MCF 10A (cell line): ENCODE measurements at regions not wholly inside any gene's neighbourhood (a gene's known extent, or its start where the extent isn't known, plus 50 kb on each side); places are given as distances from the start of the nearest gene placed in this dataset.

ENCODE experiments used
- BruUV-seq: library from RNA; stranded (reverse); fragments of 400-500 nt; replicated peaks from 2 replicates; lab custom pipeline; 2021; lab: Mats Ljungman, UMichigan
- CTCF ChIA-PET: fragments of 300-600 bp; sonication (Branson Sonifier 250); formaldehyde crosslinking; extraction: SDS; loops from one replicate; lab custom pipeline; 2021; ENCODE audit warnings: antibody characterized with exemption, inconsistent platforms; lab: Yijun Ruan, JAX
- POLR2A ChIA-PET: fragments of 300-600, 350-650 bp; sonication (Branson Sonifier 250); formaldehyde crosslinking; extraction: SDS; loops from one replicate; lab custom pipeline; 2020; ENCODE audit warnings: antibody characterized with exemption, inconsistent platforms; lab: Yijun Ruan, JAX
- DNase-seq: peaks from one replicate; pipeline ENCODE4 v3.0.0-alpha.2; 2018; ENCODE audit not compliant: unreplicated experiment
- H3K27ac Mint-ChIP-seq: one replicate; pipeline ENCODE4 v1.8.0; 2022; ENCODE audit warnings: mild to moderate bottlenecking, low read depth, mixed read lengths; ENCODE audit not compliant: unreplicated experiment
- H3K27me3 Mint-ChIP-seq: one replicate; pipeline ENCODE4 v1.8.0; 2022; ENCODE audit warnings: mixed read lengths; ENCODE audit not compliant: insufficient read depth, unreplicated experiment
- H3K36me3 Mint-ChIP-seq: one replicate; pipeline ENCODE4 v1.8.0; 2022; ENCODE audit warnings: mild to moderate bottlenecking, moderate library complexity, mixed read lengths; ENCODE audit not compliant: insufficient read depth, unreplicated experiment
- H3K4me1 Mint-ChIP-seq: one replicate; pipeline ENCODE4 v1.8.0; 2022; ENCODE audit warnings: mixed read lengths; ENCODE audit not compliant: insufficient read depth, unreplicated experiment
- H3K4me3 Mint-ChIP-seq: one replicate; pipeline ENCODE4 v1.8.0; 2022; ENCODE audit warnings: mild to moderate bottlenecking, moderate library complexity, mixed read lengths; ENCODE audit not compliant: unreplicated experiment
- H3K9me3 Mint-ChIP-seq: one replicate; pipeline ENCODE4 v1.8.0; 2022; ENCODE audit warnings: mixed read lengths; ENCODE audit not compliant: unreplicated experiment
- intact Hi-C: fragments of 100-400 bp; cut with micrococcal nuclease; formaldehyde crosslinking; loops from 2 replicates; pipeline ENCODE4 v1.14.1; 2022
- TF ChIP-seq, protein P1 (sequence below): fragments of 200-600 bp; IDR thresholded peaks from one replicate; pipeline ENCODE4 v1.8.0; 2022; ENCODE audit warnings: antibody characterized with exemption, mild to moderate bottlenecking; ENCODE audit not compliant: unreplicated experiment

DNA sequence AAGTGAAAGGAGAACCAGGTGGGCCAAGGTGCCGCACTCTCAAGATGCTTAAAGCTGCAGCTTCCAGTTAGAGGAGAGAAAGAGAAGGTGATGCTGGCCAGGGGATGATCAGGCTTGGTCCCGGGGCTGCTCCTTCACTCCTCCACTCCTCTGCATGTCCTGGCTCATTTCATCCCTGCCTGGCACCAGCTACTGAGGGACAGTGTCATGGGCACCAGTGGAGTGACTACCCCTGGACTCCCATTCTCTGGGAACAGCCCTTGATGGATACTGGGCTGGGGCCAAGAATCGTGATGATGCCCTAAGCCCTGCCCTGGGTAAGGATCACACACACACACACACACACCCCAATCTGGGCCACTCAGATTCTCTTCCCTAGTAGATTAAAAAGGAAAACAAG lies 243.7 kb downstream of the UACA start:
- DNase-seq = no peak
- Mint-ChIP-seq H3K9me3 (no peaks in the 10 kb centered on the region), H3K27me3 (peaks cover 45% of the 10 kb centered on the region), H3K36me3 (no peaks in the 10 kb centered on the region), H3K4me3 (no peak overlapping the region), H3K27ac (no peak overlapping the region), H3K4me1 (no peaks in the 10 kb centered on the region)
- intact Hi-C loops = no loop called here
- TF ChIP-seq, protein P1, sequence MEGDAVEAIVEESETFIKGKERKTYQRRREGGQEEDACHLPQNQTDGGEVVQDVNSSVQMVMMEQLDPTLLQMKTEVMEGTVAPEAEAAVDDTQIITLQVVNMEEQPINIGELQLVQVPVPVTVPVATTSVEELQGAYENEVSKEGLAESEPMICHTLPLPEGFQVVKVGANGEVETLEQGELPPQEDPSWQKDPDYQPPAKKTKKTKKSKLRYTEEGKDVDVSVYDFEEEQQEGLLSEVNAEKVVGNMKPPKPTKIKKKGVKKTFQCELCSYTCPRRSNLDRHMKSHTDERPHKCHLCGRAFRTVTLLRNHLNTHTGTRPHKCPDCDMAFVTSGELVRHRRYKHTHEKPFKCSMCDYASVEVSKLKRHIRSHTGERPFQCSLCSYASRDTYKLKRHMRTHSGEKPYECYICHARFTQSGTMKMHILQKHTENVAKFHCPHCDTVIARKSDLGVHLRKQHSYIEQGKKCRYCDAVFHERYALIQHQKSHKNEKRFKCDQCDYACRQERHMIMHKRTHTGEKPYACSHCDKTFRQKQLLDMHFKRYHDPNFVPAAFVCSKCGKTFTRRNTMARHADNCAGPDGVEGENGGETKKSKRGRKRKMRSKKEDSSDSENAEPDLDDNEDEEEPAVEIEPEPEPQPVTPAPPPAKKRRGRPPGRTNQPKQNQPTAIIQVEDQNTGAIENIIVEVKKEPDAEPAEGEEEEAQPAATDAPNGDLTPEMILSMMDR = no peak
- ChIA-PET POLR2A (interaction anchor here (0.7 kb wide), 1 partner anchor 53 kb away, joined by 3 read pairs; no protein-coding TSS in a partner anchor), CTCF (no interaction called here)
- no TSS peak for BruUV-seq

DNA sequence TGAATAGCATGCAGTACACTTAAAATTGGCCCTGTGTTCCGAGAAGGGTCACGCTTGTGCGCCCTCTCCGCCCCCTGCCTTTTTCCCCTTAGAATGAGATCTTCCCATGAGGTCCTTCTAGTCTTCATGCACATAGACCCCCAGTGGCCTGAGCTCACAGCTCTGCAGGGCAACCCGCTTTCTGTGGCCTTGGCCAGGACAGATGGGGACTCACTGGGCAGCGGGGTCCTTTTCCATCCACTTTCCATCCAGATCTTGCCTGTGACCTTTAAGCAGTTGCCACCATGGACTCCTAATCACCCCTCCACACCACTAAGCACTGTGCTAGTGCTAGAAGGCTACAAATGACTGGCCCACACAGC lies 244.4 kb downstream of the UACA start:
- H3K4me1 Mint-ChIP-seq = no peaks in the 10 kb centered on the region
- DNase-seq = no peak
- ChIA-PET POLR2A (interaction anchor here (0.7 to 1.1 kb wide), 2 partner anchors 50 to 52 kb away, joined by 3 read pairs; no protein-coding TSS in a partner anchor), CTCF (interaction anchor here (0.6 kb wide), 1 partner anchor 9 kb away, joined by 3 read pairs; no protein-coding TSS in a partner anchor)
- H3K36me3 Mint-ChIP-seq = no peaks in the 10 kb centered on the region
- BruUV-seq = no TSS peak
- H3K27me3 Mint-ChIP-seq = peaks cover 45% of the 10 kb centered on the region
- H3K27ac Mint-ChIP-seq = no peak overlapping the region
- intact Hi-C loops = no loop called here
- H3K9me3 Mint-ChIP-seq = no peaks in the 10 kb centered on the region
- H3K4me3 Mint-ChIP-seq = no peak overlapping the region
- TF ChIP-seq, protein P1 = no peak

- no TSS peak for BruUV-seq
- ChIA-PET CTCF (interaction anchor here (0.6 kb wide), 1 partner anchor 9 kb away, joined by 3 read pairs; no protein-coding TSS in a partner anchor), POLR2A (interaction anchor here (1.1 kb wide), 1 partner anchor 50 kb away, joined by 3 read pairs; no protein-coding TSS in a partner anchor)
- Mint-ChIP-seq H3K9me3 (no peaks in the 10 kb centered on the region), H3K36me3 (no peaks in the 10 kb centered on the region), H3K27ac (no peak overlapping the region), H3K27me3 (peaks cover 45% of the 10 kb centered on the region), H3K4me3 (no peak overlapping the region), H3K4me1 (no peaks in the 10 kb centered on the region)
- TF ChIP-seq, protein P1 = no peak
- intact Hi-C loops = no loop called here
- no peak for DNase-seq
Observed at GRCh38 chr15:70518201-70519003, 245.0 kb downstream of the UACA start.

- POLR2A ChIA-PET = no interaction called here
- peaks cover 45% of the 10 kb centered on the region for H3K27me3 Mint-ChIP-seq
- BruUV-seq = no TSS peak
Observed at GRCh38 chr15:70517194-70517590, 246.2 kb downstream of the UACA start.

More at GRCh38 chr15:70517194-70517590, 246.2 kb downstream of the UACA start:
- Mint-ChIP-seq H3K4me3 (no peak overlapping the region), H3K36me3 (no peaks in the 10 kb centered on the region), H3K4me1 (no peaks in the 10 kb centered on the region), H3K9me3 (no peaks in the 10 kb centered on the region), H3K27ac (no peak overlapping the region)
- CTCF ChIA-PET = interaction anchor here (1.3 kb wide), 1 partner anchor 83 kb away, joined by 4 read pairs; no protein-coding TSS in a partner anchor
- DNase-seq = no peak
- intact Hi-C loops = no loop called here
- TF ChIP-seq, protein P1 = no peak
